Suprapubic skin (tissue), 4 donors: ENCODE measurements at regions not wholly inside any gene's neighbourhood (a gene's known extent, or its start where the extent isn't known, plus 50 kb on each side); places are given as distances from the start of the nearest gene placed in this dataset.

Experiments used
- DNase-seq, 2 donors: peaks; one replicate each; pipeline ENCODE4 v3.0.0-alpha.2; 2019; ENCODE audit warnings: low spot score in 2 of 2
- H3K27ac ChIP-seq: fragments of 200-600 bp; sonication (generic); one replicate; pipeline ENCODE4 v1.5.1; 2019
- H3K27me3 ChIP-seq: fragments of 200-600 bp; sonication (generic); one replicate; pipeline ENCODE4 v1.5.1; 2019
- H3K36me3 ChIP-seq: fragments of 200-600 bp; sonication (generic); one replicate; pipeline ENCODE4 v1.5.1; 2019
- H3K4me1 ChIP-seq: fragments of 200-600 bp; sonication (generic); one replicate; pipeline ENCODE4 v1.5.1; 2019
- H3K4me3 ChIP-seq: fragments of 200-600 bp; sonication (generic); one replicate; pipeline ENCODE4 v1.5.1; 2019; ENCODE audit warnings: mild to moderate bottlenecking
- H3K9me3 ChIP-seq: fragments of 200-600 bp; sonication (generic); one replicate; pipeline ENCODE4 v1.5.1; 2019
- CTCF ChIP-seq, 2 donors: fragments of 200-600 bp in 1 of 2; fragments of 450-650 bp in 1 of 2; sonication (generic) in 1 of 2; IDR thresholded peaks; one replicate each; pipeline ENCODE4 v1.5.1; 2016 to 2019; ENCODE audit warnings: antibody characterized with exemption in 2 of 2, mild to moderate bottlenecking in 1 of 2, moderate library complexity in 1 of 2
- EP300 ChIP-seq: sonication (generic); formaldehyde crosslinking; IDR thresholded peaks from one replicate; pipeline ENCODE4 v1.6.1; 2017; ENCODE audit warnings: antibody characterized with exemption
- POLR2A ChIP-seq, 2 donors: fragments of 450-650 bp; IDR thresholded peaks; one replicate each; pipeline ENCODE4 v1.6.1; 2017; ENCODE audit warnings: antibody characterized with exemption in 2 of 2, mild to moderate bottlenecking in 2 of 2, moderate library complexity in 2 of 2
- POLR2AphosphoS5 ChIP-seq, 3 donors: sonication (generic); formaldehyde crosslinking; IDR thresholded peaks; one replicate each; pipeline ENCODE4 v1.6.1; 2017; ENCODE audit warnings: antibody characterized with exemption in 3 of 3
- WGBS: methylation state at CpG from one replicate; pipeline ENCODE4 v1.1.5; 2018; 5-methylcytosine and 5-hydroxymethylcytosine counted together

DNA sequence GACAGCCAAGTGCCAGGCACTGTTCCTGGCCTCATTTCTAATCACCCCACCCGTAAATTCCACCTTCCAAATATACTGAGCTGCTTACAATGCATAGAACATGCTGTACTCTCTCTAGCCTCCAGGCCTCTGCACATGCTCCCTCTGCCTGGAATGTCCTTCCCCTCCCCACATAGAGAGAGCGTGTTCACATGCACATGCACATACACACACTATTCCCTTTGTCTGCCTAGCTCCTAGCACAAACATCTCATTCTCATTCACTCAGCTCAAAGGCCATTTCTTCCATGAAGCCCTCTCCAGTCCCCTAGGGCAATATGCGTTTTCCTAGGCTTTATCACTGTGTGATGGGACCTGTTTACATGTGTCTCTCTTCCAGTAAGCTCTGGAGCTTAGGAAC, 144.6 kb downstream of the WT1 start:
- Histone ChIP-seq H3K4me3 (no peak overlapping the region), H3K27me3 (no peaks in the 10 kb centered on the region), H3K4me1 (peaks cover 21% of the 10 kb centered on the region), H3K36me3 (no peaks in the 10 kb centered on the region), H3K9me3 (peaks cover 4% of the 10 kb centered on the region), H3K27ac (peak overlapping the region; percentile 80)
- DNase-seq: peak in 1 of 2 donors; percentile 63
- 46% methylated on average over 3 of the region's 3 CpGs for WGBS
- TF ChIP-seq POLR2AphosphoS5 (IDR thresholded peaks at IDR 0.05): peak in 1 of 3 donors; percentile 75
- TF ChIP-seq POLR2A (IDR thresholded peaks at IDR 0.05): no peak

DNA sequence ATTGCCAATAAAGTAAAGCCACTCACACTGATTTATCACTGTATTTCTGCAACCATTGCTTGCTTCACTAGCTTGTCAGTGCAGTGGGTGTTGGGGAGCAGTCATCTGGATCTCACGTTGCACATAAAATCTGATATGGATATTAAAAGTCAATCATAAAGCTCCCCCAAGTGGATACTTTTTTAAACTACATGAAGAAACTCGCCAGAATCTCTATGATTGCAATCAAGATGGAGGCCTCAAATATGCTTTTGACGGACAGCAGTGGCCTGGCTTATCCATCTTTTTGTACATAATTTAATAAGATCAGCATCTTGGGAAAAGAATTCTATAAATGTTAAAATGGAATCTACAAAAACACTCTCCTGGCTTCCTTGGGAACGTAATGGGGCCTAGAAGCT, 137.7 kb downstream of the WT1 start:
- WGBS: 31% methylated on average over 4 of the region's 4 CpGs
- TF ChIP-seq POLR2A (IDR thresholded peaks at IDR 0.05) (no peak), CTCF (IDR thresholded peaks at IDR 0.05) (peak; percentile 12 to 23), POLR2AphosphoS5 (IDR thresholded peaks at IDR 0.05) (no peak), EP300 (no peak)

GRCh38 chr11:32302826-32303225, 132.5 kb downstream of the WT1 start:
- no peak for DNase-seq
- 71% methylated on average over 4 of the region's 4 CpGs for WGBS
- TF ChIP-seq POLR2AphosphoS5 (IDR thresholded peaks at IDR 0.05) (no peak), POLR2A (IDR thresholded peaks at IDR 0.05) (no peak), EP300 (no peak), CTCF (IDR thresholded peaks at IDR 0.05) (no peak)

More for the DNA sequence above, 137.7 kb downstream of the WT1 start:
- no peak overlapping the region for H3K4me3 ChIP-seq
- no peak overlapping the region for H3K27ac ChIP-seq
- H3K4me1 ChIP-seq: no peaks in the 10 kb centered on the region
- DNase-seq: no peak
- no peaks in the 10 kb centered on the region for H3K27me3 ChIP-seq
- no peaks in the 10 kb centered on the region for H3K36me3 ChIP-seq
- no peaks in the 10 kb centered on the region for H3K9me3 ChIP-seq

DNA sequence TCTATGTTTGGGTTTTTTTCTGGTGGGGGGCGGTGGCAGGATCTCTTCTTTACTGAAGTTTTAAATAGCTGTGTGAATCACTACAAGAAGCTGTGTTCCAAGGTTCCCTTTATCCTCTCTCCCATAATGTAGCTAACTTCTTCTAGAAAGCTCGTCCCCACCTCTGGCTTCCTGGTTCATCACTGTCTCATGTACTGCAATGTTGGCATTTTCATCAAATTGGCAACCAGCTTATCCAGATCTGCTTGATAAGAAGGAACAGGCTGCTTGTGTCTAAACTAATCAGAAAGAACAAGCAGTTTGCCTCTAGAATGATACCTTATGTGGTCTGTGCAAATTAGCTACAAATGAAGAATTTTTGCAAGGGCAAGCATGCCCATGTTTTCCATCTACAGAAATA, 130.8 kb downstream of the WT1 start:
- Histone ChIP-seq H3K36me3 (no peaks in the 10 kb centered on the region), H3K4me3 (no peak overlapping the region), H3K27ac (no peak overlapping the region), H3K9me3 (no peaks in the 10 kb centered on the region), H3K4me1 (peaks cover 4% of the 10 kb centered on the region), H3K27me3 (peaks cover 7% of the 10 kb centered on the region)
- TF ChIP-seq POLR2AphosphoS5 (IDR thresholded peaks at IDR 0.05) (no peak), CTCF (IDR thresholded peaks at IDR 0.05) (no peak), EP300 (no peak), POLR2A (IDR thresholded peaks at IDR 0.05) (no peak)
- no peak for DNase-seq
- WGBS: 62% methylated on average over 2 of the region's 2 CpGs

More at GRCh38 chr11:32302826-32303225, 132.5 kb downstream of the WT1 start:
- H3K27me3 ChIP-seq: peaks cover 2% of the 10 kb centered on the region
- no peaks in the 10 kb centered on the region for H3K4me1 ChIP-seq
- no peaks in the 10 kb centered on the region for H3K9me3 ChIP-seq
- H3K4me3 ChIP-seq: no peak overlapping the region
- no peak overlapping the region for H3K27ac ChIP-seq
- H3K36me3 ChIP-seq: no peaks in the 10 kb centered on the region

GRCh38 chr11:32305460-32305859, 129.9 kb downstream of the WT1 start:
- no peaks in the 10 kb centered on the region for H3K36me3 ChIP-seq
- no peak for DNase-seq
- 81% methylated on average over 4 of the region's 4 CpGs for WGBS
- TF ChIP-seq POLR2AphosphoS5 (IDR thresholded peaks at IDR 0.05) (no peak), POLR2A (IDR thresholded peaks at IDR 0.05) (no peak), EP300 (no peak), CTCF (IDR thresholded peaks at IDR 0.05) (no peak)
- peaks cover 9% of the 10 kb centered on the region for H3K4me1 ChIP-seq
- no peak overlapping the region for H3K4me3 ChIP-seq
- no peaks in the 10 kb centered on the region for H3K9me3 ChIP-seq
- no peak overlapping the region for H3K27ac ChIP-seq
- peaks cover 7% of the 10 kb centered on the region for H3K27me3 ChIP-seq

DNA sequence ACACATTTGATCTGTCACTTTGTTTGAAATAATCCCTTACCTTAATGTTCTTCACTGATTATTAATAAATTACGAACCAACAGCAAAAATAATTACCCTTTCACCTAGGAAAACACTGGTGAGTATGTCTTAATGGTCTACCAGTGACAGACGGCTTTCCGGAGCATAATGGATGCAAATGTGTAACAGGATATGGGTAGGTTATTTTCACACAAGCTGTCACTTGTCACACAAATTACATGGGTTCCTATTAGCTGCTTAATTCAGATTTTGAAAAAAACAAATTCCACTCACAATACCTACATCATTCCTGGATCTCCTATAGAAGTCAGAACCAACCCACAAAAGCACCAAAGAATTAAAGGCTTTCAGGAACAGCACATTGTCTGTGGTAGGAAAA, 127.9 kb downstream of the WT1 start:
- Histone ChIP-seq H3K27me3 (peaks cover 7% of the 10 kb centered on the region), H3K4me3 (no peak overlapping the region), H3K9me3 (no peaks in the 10 kb centered on the region), H3K4me1 (peaks cover 9% of the 10 kb centered on the region), H3K27ac (no peak overlapping the region), H3K36me3 (no peaks in the 10 kb centered on the region)
- 80% methylated on average over 3 of the region's 3 CpGs for WGBS
- DNase-seq: no peak
- TF ChIP-seq POLR2A (IDR thresholded peaks at IDR 0.05) (no peak), CTCF (IDR thresholded peaks at IDR 0.05) (no peak), POLR2AphosphoS5 (IDR thresholded peaks at IDR 0.05) (no peak), EP300 (no peak)
